H9 (cell line): ENCODE measurements at regions not wholly inside any gene's neighbourhood (a gene's known extent, or its start where the extent isn't known, plus 50 kb on each side); places are given as distances from the start of the nearest gene placed in this dataset.

ENCODE experiments used
- DNase-seq: peaks from one replicate; pipeline ENCODE4 v3.0.0-alpha.2; 2017
- H2AFZ ChIP-seq: one replicate; pipeline ENCODE4 v1.6.1; 2013; ENCODE audit warnings: mild to moderate bottlenecking, low read length, control low read depth, moderate library complexity
- H2AK5ac ChIP-seq: 2 replicates; pipeline ENCODE4 v1.6.1; 2013; ENCODE audit warnings: low read length, control low read depth, mixed read lengths; ENCODE audit not compliant: insufficient read length
- H2BK120ac ChIP-seq: one replicate; pipeline ENCODE4 v1.6.1; 2013; ENCODE audit warnings: low read depth, mild to moderate bottlenecking, low read length, control low read depth, inconsistent platforms; ENCODE audit not compliant: poor library complexity, severe bottlenecking
- H2BK12ac ChIP-seq: 2 replicates; pipeline ENCODE4 v1.6.1; 2013; ENCODE audit warnings: low read length, control low read depth, mixed read lengths, low read depth; ENCODE audit not compliant: insufficient read length
- H2BK15ac ChIP-seq: 2 replicates; pipeline ENCODE4 v1.6.1; 2013; ENCODE audit warnings: low read depth, low read length, control low read depth
- H2BK20ac ChIP-seq: one replicate; pipeline ENCODE4 v1.6.1; 2013; ENCODE audit warnings: low read depth, mild to moderate bottlenecking, low read length, control low read depth, inconsistent platforms; ENCODE audit not compliant: poor library complexity, severe bottlenecking
- H2BK5ac ChIP-seq: 2 replicates; pipeline ENCODE4 v1.6.1; 2013; ENCODE audit warnings: low read length, control low read depth, mixed read lengths; ENCODE audit not compliant: insufficient read length
- H3K14ac ChIP-seq: 2 replicates; pipeline ENCODE4 v1.6.1; 2013; ENCODE audit warnings: low read length, control low read depth; ENCODE audit not compliant: insufficient read depth
- H3K18ac ChIP-seq: 2 replicates; pipeline ENCODE4 v1.6.1; 2013; ENCODE audit warnings: low read depth, mild to moderate bottlenecking, mixed read lengths, low read length, control low read depth; ENCODE audit not compliant: insufficient read length
- H3K23ac ChIP-seq: 2 replicates; pipeline ENCODE4 v1.6.1; 2013; ENCODE audit warnings: low read length, control low read depth, mixed read lengths, low read depth; ENCODE audit not compliant: insufficient read length
- H3K23me2 ChIP-seq: 2 replicates; pipeline ENCODE4 v1.6.1; 2013; ENCODE audit warnings: low read depth, mild to moderate bottlenecking, mixed read lengths, low read length, control low read depth; ENCODE audit not compliant: insufficient read length, poor library complexity, severe bottlenecking
- H3K27ac ChIP-seq: 2 replicates; pipeline ENCODE4 v1.5.1; 2013; ENCODE audit warnings: low read length, control low read depth, mixed read lengths, low read depth; ENCODE audit not compliant: insufficient read length
- H3K27me3 ChIP-seq: 2 replicates; pipeline ENCODE4 v1.6.1; 2013; ENCODE audit warnings: low read length, control low read depth, inconsistent platforms; ENCODE audit not compliant: insufficient read depth
- H3K4ac ChIP-seq: 2 replicates; pipeline ENCODE4 v1.6.1; 2013; ENCODE audit warnings: low read depth, mild to moderate bottlenecking, control low read depth, inconsistent platforms, low read length, moderate library complexity
- H3K4me1 ChIP-seq: 2 replicates; pipeline ENCODE4 v1.6.1; 2013; ENCODE audit warnings: low read length, control low read depth, inconsistent platforms; ENCODE audit not compliant: insufficient read depth
- H3K4me2 ChIP-seq: 2 replicates; pipeline ENCODE4 v1.6.1; 2013; ENCODE audit warnings: low read length, control low read depth, mixed read lengths; ENCODE audit not compliant: insufficient read length, insufficient read depth
- H3K56ac ChIP-seq: 2 replicates; pipeline ENCODE4 v1.6.1; 2013; ENCODE audit warnings: low read depth, mild to moderate bottlenecking, mixed read lengths, low read length, control low read depth; ENCODE audit not compliant: insufficient read length
- H3K79me1 ChIP-seq: 2 replicates; pipeline ENCODE4 v1.6.1; 2013; ENCODE audit warnings: low read depth, mild to moderate bottlenecking, moderate library complexity, low read length, control low read depth, inconsistent platforms; ENCODE audit not compliant: insufficient read depth, poor library complexity, severe bottlenecking
- H3K79me2 ChIP-seq: 2 replicates; pipeline ENCODE4 v1.6.1; 2013; ENCODE audit warnings: low read length, control low read depth, inconsistent platforms; ENCODE audit not compliant: insufficient read depth
- H3K9ac ChIP-seq: 2 replicates; pipeline ENCODE4 v1.6.1; 2013; ENCODE audit warnings: low read length, control low read depth, mixed read lengths; ENCODE audit not compliant: insufficient read length; ENCODE audit errors: extremely low read depth
- H3K9me3 ChIP-seq: one replicate; pipeline ENCODE4 v1.6.1; 2013; ENCODE audit warnings: low read depth, low read length, inconsistent platforms; ENCODE audit not compliant: control insufficient read depth
- H3T11ph ChIP-seq: one replicate; pipeline ENCODE4 v1.6.1; 2013; ENCODE audit warnings: mild to moderate bottlenecking, low read length, control low read depth, inconsistent platforms
- H4K20me1 ChIP-seq: one replicate; pipeline ENCODE4 v1.6.1; 2013; ENCODE audit not compliant: control insufficient read depth, insufficient read length, insufficient read depth
- H4K5ac ChIP-seq: 2 replicates; pipeline ENCODE4 v1.6.1; 2013; ENCODE audit warnings: low read depth, mild to moderate bottlenecking, mixed read lengths, low read length, control low read depth; ENCODE audit not compliant: insufficient read length
- H4K8ac ChIP-seq: replicated peaks from 2 replicates; pipeline ENCODE4 v1.6.1; 2013; ENCODE audit warnings: low read length, control low read depth, mixed read lengths, low read depth; ENCODE audit not compliant: insufficient read length
- H4K91ac ChIP-seq: 2 replicates; pipeline ENCODE4 v1.6.1; 2013; ENCODE audit warnings: low read depth, mild to moderate bottlenecking, moderate library complexity, mixed read lengths, low read length, control low read depth; ENCODE audit not compliant: insufficient read length
- H3K27ac Mint-ChIP-seq, 3 experiments: 2 replicates in 2 of 3; 3 replicates in 1 of 3; pipeline ENCODE4 v1.8.0; 2020 to 2021; ENCODE audit warnings: mixed read lengths in 3 of 3, mild to moderate bottlenecking in 1 of 3, moderate library complexity in 1 of 3
- H3K27me3 Mint-ChIP-seq: 2 replicates; pipeline ENCODE4 v1.8.0; 2021; ENCODE audit warnings: low read depth, mild to moderate bottlenecking, moderate library complexity, mixed read lengths
- H3K36me3 Mint-ChIP-seq, 3 experiments: 2 replicates in 2 of 3; 3 replicates in 1 of 3; pipeline ENCODE4 v1.8.0; 2020 to 2021; ENCODE audit warnings: low read depth in 3 of 3, mixed read lengths in 3 of 3; ENCODE audit not compliant: insufficient read depth in 1 of 3
- H3K4me1 Mint-ChIP-seq, 2 experiments: 2 replicates each; pipeline ENCODE4 v1.8.0; 2020; ENCODE audit warnings: mixed read lengths in 2 of 2
- H3K4me3 Mint-ChIP-seq, 2 experiments: 2 replicates in 1 of 2; 3 replicates in 1 of 2; pipeline ENCODE4 v1.8.0; 2020 to 2021; ENCODE audit warnings: mild to moderate bottlenecking in 2 of 2, mixed read lengths in 2 of 2, moderate library complexity in 1 of 2
- H3K9me3 Mint-ChIP-seq, 2 experiments: 2 replicates in 1 of 2; 3 replicates in 1 of 2; pipeline ENCODE4 v1.8.0; 2020; ENCODE audit warnings: mild to moderate bottlenecking in 2 of 2, mixed read lengths in 2 of 2, moderate library complexity in 1 of 2
- WGBS: extraction: QIAGEN DNeasy Blood & Tissue Kit; methylation state at CpG from one replicate; pipeline ENCODE4 v1.1.7; 2013; ENCODE audit warnings: missing lambda C conversion rate, low lambda C conversion rate, mixed read lengths; ENCODE audit not compliant: insufficient read length; ENCODE audit errors: extremely low coverage; 5-methylcytosine and 5-hydroxymethylcytosine counted together
- TF ChIP-seq, protein P1 (sequence below): fragments of 200-600 bp; sonication (generic); conservative IDR thresholded peaks from 3 replicates; pipeline ENCODE4 v1.8.0; 2021; ENCODE audit warnings: antibody characterized with exemption, mild to moderate bottlenecking

DNA sequence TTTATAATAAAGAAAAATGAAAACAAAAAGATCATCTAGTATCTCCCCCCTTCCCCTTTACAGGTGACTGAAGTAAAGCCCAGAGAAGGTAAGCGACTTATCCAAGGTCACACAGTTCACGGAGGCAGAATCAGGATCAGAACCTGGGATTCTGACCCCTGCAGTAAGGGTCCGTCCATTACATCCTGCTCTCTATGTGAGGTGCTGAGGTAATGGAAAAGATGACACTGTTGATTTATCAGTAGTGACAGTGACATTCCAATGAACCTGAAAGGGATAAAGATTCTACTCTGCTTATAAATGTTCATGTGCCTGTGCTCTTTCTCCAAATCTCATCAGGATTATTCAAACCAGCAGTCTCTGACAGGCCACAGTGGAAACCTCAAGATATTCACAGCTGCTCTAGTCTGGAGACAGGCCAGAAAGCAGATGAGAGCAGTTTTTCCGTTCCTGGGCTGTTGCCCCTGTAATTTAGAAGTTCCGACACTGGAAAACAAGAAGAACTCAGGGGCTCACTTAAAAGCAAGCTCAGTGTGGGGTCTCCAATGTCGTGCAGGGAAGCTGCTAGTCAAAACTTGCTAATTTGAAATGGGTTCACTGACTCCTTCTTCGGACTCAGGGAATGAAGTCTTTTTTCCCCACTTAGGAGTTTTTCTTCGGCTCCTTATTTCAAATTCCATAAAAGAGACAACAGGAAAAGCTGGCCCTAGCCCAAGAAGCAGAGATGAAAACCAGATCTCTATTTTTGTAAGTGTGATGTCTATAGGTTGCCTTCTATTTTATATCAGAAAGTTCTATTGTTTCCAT, 131.8 kb upstream of the EEA1 start:
- no peak overlapping the region for H2AK5ac ChIP-seq
- H4K91ac ChIP-seq: no peak overlapping the region
- no peak overlapping the region for H2BK20ac ChIP-seq
- TF ChIP-seq, protein P1, sequence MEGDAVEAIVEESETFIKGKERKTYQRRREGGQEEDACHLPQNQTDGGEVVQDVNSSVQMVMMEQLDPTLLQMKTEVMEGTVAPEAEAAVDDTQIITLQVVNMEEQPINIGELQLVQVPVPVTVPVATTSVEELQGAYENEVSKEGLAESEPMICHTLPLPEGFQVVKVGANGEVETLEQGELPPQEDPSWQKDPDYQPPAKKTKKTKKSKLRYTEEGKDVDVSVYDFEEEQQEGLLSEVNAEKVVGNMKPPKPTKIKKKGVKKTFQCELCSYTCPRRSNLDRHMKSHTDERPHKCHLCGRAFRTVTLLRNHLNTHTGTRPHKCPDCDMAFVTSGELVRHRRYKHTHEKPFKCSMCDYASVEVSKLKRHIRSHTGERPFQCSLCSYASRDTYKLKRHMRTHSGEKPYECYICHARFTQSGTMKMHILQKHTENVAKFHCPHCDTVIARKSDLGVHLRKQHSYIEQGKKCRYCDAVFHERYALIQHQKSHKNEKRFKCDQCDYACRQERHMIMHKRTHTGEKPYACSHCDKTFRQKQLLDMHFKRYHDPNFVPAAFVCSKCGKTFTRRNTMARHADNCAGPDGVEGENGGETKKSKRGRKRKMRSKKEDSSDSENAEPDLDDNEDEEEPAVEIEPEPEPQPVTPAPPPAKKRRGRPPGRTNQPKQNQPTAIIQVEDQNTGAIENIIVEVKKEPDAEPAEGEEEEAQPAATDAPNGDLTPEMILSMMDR: peak; percentile 40; the same call in 2 of the 3 replicates
- no peak overlapping the region for H2BK12ac ChIP-seq
- peaks cover 5% of the 10 kb centered on the region for H3K27me3 Mint-ChIP-seq
- H3K27ac Mint-ChIP-seq: no peak overlapping the region
- H2BK15ac ChIP-seq: no peak overlapping the region
- no peak overlapping the region for H3K14ac ChIP-seq
- H3K4me1 ChIP-seq: no peaks in the 10 kb centered on the region
- no peak overlapping the region for H3T11ph ChIP-seq
- no peaks in the 10 kb centered on the region for H3K23me2 ChIP-seq
- no peak for DNase-seq
- no peaks in the 10 kb centered on the region for H3K27me3 ChIP-seq
- H3K9me3 ChIP-seq: no peaks in the 10 kb centered on the region
- H3K23ac ChIP-seq: no peak overlapping the region
- WGBS: no CpG with 5 or more reads among the region's 8 CpGs
- no peak overlapping the region for H3K9ac ChIP-seq
- no peaks in the 10 kb centered on the region for H3K79me1 ChIP-seq
- no peak overlapping the region for H2BK5ac ChIP-seq
- H3K79me2 ChIP-seq: no peaks in the 10 kb centered on the region
- no peak overlapping the region for H3K4me2 ChIP-seq
- H3K9me3 Mint-ChIP-seq: no peaks in the 10 kb centered on the region
- H4K5ac ChIP-seq: no peak overlapping the region
- H4K8ac ChIP-seq: no peak overlapping the region
- no peak overlapping the region for H2AFZ ChIP-seq
- H3K56ac ChIP-seq: no peak overlapping the region
- no peak overlapping the region for H3K27ac ChIP-seq
- H3K4me1 Mint-ChIP-seq: peaks cover 12 to 16% of the 10 kb centered on the region in 2 experiments
- H2BK120ac ChIP-seq: no peak overlapping the region
- H4K20me1 ChIP-seq: no peaks in the 10 kb centered on the region
- H3K36me3 Mint-ChIP-seq: no peaks in the 10 kb centered on the region
- H3K18ac ChIP-seq: no peak overlapping the region
- no peak overlapping the region for H3K4ac ChIP-seq
- no peak overlapping the region for H3K4me3 Mint-ChIP-seq
